ENCODE measurements at regions not wholly inside any gene's neighbourhood (a gene's known extent, or its start where the extent isn't known, plus 50 kb on each side); places are given as distances from the start of the nearest gene placed in this dataset.

DNA sequence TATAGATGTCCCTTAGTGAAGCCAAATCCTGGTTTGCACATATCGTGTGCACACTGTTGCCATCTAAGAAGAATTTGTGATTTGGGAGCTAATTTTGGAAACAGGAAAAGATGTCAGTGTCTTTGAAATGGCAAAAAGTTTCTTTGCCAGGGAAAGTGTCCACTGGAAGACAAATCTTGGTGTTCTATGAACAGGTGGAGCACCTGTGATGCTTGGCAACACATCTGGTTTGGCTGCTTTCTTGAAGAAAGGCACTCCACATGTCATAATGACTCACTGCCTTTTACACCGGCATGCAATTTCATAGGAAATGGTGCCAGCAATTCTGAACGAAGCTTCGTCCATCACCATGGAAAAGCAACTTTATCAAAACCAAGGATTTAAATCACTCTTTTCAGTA, 1040.0 kb upstream of the MAP3K7 start:
- no peak for TF ChIP-seq GATA3 (IDR thresholded peaks at IDR 0.05; ENCODE audit: low read depth, low read length)
- TF ChIP-seq GATA2 (IDR thresholded peaks at IDR 0.05; ENCODE audit: low read depth, low read length), result no peak
